GM19397 (cell line): ENCODE measurements at regions not wholly inside any gene's neighbourhood (a gene's known extent, or its start where the extent isn't known, plus 50 kb on each side); places are given as distances from the start of the nearest gene placed in this dataset.
"Not testable (repeated sequence)": the region's sequence is repeated elsewhere in the genome, so short reads cannot be mapped to it uniquely, and the experiment has no call there.

Experiments used
- ATAC-seq: cut with Tn5 transposase; IDR thresholded peaks from one replicate; pipeline ENCODE4 v1.9.1; 2021; ENCODE audit warnings: mild to moderate bottlenecking, moderate library complexity; ENCODE audit not compliant: unreplicated experiment

- no peak for ATAC-seq
Measured at GRCh38 chr6:90892271-90892670, 305.4 kb upstream of the MAP3K7 start.

- no peak for ATAC-seq
Measured at GRCh38 chr6:90891355-90891754, 304.5 kb upstream of the MAP3K7 start.

- no peak for ATAC-seq
Measured at GRCh38 chr6:90890683-90891330, 303.9 kb upstream of the MAP3K7 start.

- no peak for ATAC-seq
Measured at GRCh38 chr6:90887764-90888163, 300.9 kb upstream of the MAP3K7 start.

GRCh38 chr6:90885611-90886056 lies 298.8 kb upstream of the MAP3K7 start:
- ATAC-seq = no peak

GRCh38 chr6:90885137-90885536 lies 298.3 kb upstream of the MAP3K7 start:
- not testable (repeated sequence) for ATAC-seq

GRCh38 chr6:90877616-90878015 lies 290.7 kb upstream of the MAP3K7 start:
- no peak for ATAC-seq

- no peak for ATAC-seq
Measured at GRCh38 chr6:90874931-90875330, 288.1 kb upstream of the MAP3K7 start.

GRCh38 chr6:90872981-90873380 lies 286.1 kb upstream of the MAP3K7 start:
- ATAC-seq = no peak

GRCh38 chr6:90870561-90870960 lies 283.7 kb upstream of the MAP3K7 start:
- ATAC-seq = no peak

GRCh38 chr6:90868656-90869055 lies 281.8 kb upstream of the MAP3K7 start:
- no peak for ATAC-seq

GRCh38 chr6:90868256-90868655 lies 281.4 kb upstream of the MAP3K7 start:
- ATAC-seq = no peak

GRCh38 chr6:90865513-90865912 lies 278.6 kb upstream of the MAP3K7 start:
- ATAC-seq = no peak

- ATAC-seq = no peak
Measured at GRCh38 chr6:90863043-90863442, 276.2 kb upstream of the MAP3K7 start.

GRCh38 chr6:90860822-90861601 lies 274.1 kb upstream of the MAP3K7 start:
- ATAC-seq = no peak

GRCh38 chr6:90859612-90860011 lies 272.7 kb upstream of the MAP3K7 start:
- no peak for ATAC-seq

GRCh38 chr6:90859056-90859455 lies 272.2 kb upstream of the MAP3K7 start:
- ATAC-seq = no peak

- no peak for ATAC-seq
Measured at GRCh38 chr6:90849686-90850085, 262.8 kb upstream of the MAP3K7 start.

- no peak for ATAC-seq
Measured at GRCh38 chr6:90846824-90847223, 260.0 kb upstream of the MAP3K7 start.

- no peak for ATAC-seq
Measured at GRCh38 chr6:90835596-90836212, 248.8 kb upstream of the MAP3K7 start.

- ATAC-seq = no peak
Measured at GRCh38 chr6:90829311-90829710, 242.4 kb upstream of the MAP3K7 start.

GRCh38 chr6:90820436-90820835 lies 233.6 kb upstream of the MAP3K7 start:
- no peak for ATAC-seq
